ENCODE measurements at regions not wholly inside any gene's neighbourhood (a gene's known extent, or its start where the extent isn't known, plus 50 kb on each side); places are given as distances from the start of the nearest gene placed in this dataset.

DNA sequence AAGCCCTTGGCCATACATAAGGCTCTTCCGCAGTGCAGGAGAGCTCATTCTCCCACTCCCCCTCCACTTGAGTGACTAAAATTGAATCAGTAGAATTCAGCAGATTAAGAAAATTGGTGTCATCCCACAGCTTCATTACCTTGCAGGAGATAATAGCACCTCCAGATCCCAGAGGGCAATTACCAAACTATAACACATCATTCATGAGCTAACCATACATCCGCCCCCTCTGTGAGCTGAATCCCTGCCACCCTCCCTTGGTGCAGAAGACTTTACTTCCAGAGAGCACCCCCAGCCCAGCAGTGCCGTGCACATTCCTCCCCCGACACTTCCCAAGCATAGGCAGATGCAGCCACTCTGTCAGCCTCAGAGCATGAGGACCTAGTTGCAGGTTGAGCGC is 496.5 kb upstream of the B3GAT1 start:
- intact Hi-C loops (cut with DNase I) = no loop called here
- no peak overlapping the region for H3K4me3 ChIP-seq

DNA sequence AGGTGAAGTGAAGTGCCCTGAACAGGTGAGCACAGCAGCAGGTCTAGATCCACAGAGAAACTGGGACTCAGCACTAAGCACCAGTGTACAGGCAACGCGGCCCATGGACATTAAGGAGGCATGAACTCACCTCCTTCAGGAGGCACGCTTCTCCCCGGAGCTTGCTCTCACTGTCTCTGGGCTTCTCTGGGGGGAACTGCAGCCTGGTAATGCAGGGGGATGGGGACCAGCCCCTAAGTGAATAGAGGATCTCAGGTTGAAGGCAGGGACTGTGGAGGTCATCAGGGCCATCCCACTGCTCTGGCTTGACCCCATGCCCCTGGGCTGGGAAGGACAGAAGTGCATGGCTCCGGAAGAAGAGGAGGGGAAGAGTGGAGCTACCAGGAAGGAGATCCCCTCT is 495.6 kb upstream of the B3GAT1 start:
- peaks cover 3% of the 10 kb centered on the region for H3K27me3 ChIP-seq
- DNase-seq = no peak
- intact Hi-C loops (cut with DNase I) = no loop called here
- H3K9me3 ChIP-seq (replicated peaks in 1 of 3) = no peaks in the 10 kb centered on the region
- no peaks in the 10 kb centered on the region for H3K36me3 ChIP-seq (replicated peaks in 1 of 2)
- no peaks in the 10 kb centered on the region for H3K4me1 ChIP-seq (replicated peaks in 1 of 2)
- no peak for TF ChIP-seq POLR2A (IDR thresholded peaks at IDR 0.05)
- TF ChIP-seq, protein P1, sequence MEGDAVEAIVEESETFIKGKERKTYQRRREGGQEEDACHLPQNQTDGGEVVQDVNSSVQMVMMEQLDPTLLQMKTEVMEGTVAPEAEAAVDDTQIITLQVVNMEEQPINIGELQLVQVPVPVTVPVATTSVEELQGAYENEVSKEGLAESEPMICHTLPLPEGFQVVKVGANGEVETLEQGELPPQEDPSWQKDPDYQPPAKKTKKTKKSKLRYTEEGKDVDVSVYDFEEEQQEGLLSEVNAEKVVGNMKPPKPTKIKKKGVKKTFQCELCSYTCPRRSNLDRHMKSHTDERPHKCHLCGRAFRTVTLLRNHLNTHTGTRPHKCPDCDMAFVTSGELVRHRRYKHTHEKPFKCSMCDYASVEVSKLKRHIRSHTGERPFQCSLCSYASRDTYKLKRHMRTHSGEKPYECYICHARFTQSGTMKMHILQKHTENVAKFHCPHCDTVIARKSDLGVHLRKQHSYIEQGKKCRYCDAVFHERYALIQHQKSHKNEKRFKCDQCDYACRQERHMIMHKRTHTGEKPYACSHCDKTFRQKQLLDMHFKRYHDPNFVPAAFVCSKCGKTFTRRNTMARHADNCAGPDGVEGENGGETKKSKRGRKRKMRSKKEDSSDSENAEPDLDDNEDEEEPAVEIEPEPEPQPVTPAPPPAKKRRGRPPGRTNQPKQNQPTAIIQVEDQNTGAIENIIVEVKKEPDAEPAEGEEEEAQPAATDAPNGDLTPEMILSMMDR (IDR thresholded peaks at IDR 0.05) = no peak
- H3K27ac ChIP-seq = no peak overlapping the region
- H3K4me3 ChIP-seq = no peak overlapping the region
- 63 to 87% (median 82%) methylated on average over 1 to 5 of the region's 5 CpGs for WGBS, 4 donors

More for the DNA sequence above, 496.5 kb upstream of the B3GAT1 start:
- WGBS, 4 donors = 76 to 88% (median 83%) methylated on average over 5 of the region's 5 CpGs
- TF ChIP-seq, protein P1 (IDR thresholded peaks at IDR 0.05) = no peak
- TF ChIP-seq POLR2A (IDR thresholded peaks at IDR 0.05) = no peak
- Histone ChIP-seq H3K27ac (no peak overlapping the region), H3K4me1 (replicated peaks in 1 of 2) (no peaks in the 10 kb centered on the region), H3K9me3 (replicated peaks in 1 of 3) (no peaks in the 10 kb centered on the region), H3K36me3 (replicated peaks in 1 of 2) (no peaks in the 10 kb centered on the region), H3K27me3 (peaks cover 3% of the 10 kb centered on the region)
- no peak for DNase-seq

- Histone ChIP-seq H3K27ac (no peak overlapping the region), H3K4me1 (replicated peaks in 1 of 2) (no peaks in the 10 kb centered on the region), H3K36me3 (replicated peaks in 1 of 2) (no peaks in the 10 kb centered on the region), H3K4me3 (no peak overlapping the region), H3K9me3 (replicated peaks in 1 of 3) (no peaks in the 10 kb centered on the region), H3K27me3 (peaks cover 3% of the 10 kb centered on the region)
- 77 to 85% (median 79%) methylated on average over 18 to 19 of the region's 19 CpGs for WGBS, 4 donors
- TF ChIP-seq, protein P1 (IDR thresholded peaks at IDR 0.05) = no peak
- TF ChIP-seq POLR2A (IDR thresholded peaks at IDR 0.05) = no peak
- no peak for DNase-seq
- intact Hi-C loops (cut with DNase I) = no loop called here
These were observed 494.4 kb upstream of the B3GAT1 start for GRCh38 chr11:134906356-134906955.

- 42 to 53% (median 46%) methylated on average over 14 of the region's 14 CpGs for WGBS, 4 donors
- Histone ChIP-seq H3K27me3 (peaks cover 3% of the 10 kb centered on the region), H3K4me1 (replicated peaks in 1 of 2) (no peaks in the 10 kb centered on the region)
These were observed 493.9 kb upstream of the B3GAT1 start for GRCh38 chr11:134905928-134906327.

More at GRCh38 chr11:134905928-134906327, 493.9 kb upstream of the B3GAT1 start:
- TF ChIP-seq, protein P1 (IDR thresholded peaks at IDR 0.05) = no peak
- TF ChIP-seq POLR2A (IDR thresholded peaks at IDR 0.05) = no peak
- intact Hi-C loops (cut with DNase I) = no loop called here
- Histone ChIP-seq H3K36me3 (replicated peaks in 1 of 2) (no peaks in the 10 kb centered on the region), H3K9me3 (replicated peaks in 1 of 3) (no peaks in the 10 kb centered on the region), H3K4me3 (no peak overlapping the region), H3K27ac (no peak overlapping the region)
- DNase-seq = no peak

Data from adrenal gland (tissue), 9 donors.